Adrenal gland (tissue), 9 donors: ENCODE measurements at regions not wholly inside any gene's neighbourhood (a gene's known extent, or its start where the extent isn't known, plus 50 kb on each side); places are given as distances from the start of the nearest gene placed in this dataset.

Source experiments
- DNase-seq, 7 donors: peaks; one replicate each; pipeline ENCODE4 v3.0.0-alpha.2; 2019 to 2020
- H3K27ac ChIP-seq, 5 donors: fragments of 200-600 bp; sonication (generic) in 4 of 5; 1 replicate in 3 of 5; 2 replicates in 2 of 5; pipeline versions ENCODE4 v1.5.1 to v1.8.0; 2016 to 2020; ENCODE audit warnings: mild to moderate bottlenecking in 1 of 5
- H3K27me3 ChIP-seq: fragments of 200-600 bp; 2 replicates; pipeline ENCODE4 v1.8.0; 2021
- H3K36me3 ChIP-seq, 2 donors: fragments of 200-600 bp; replicated peaks in 1 of 2; 1 replicate in 1 of 2; 2 replicates in 1 of 2; pipeline versions ENCODE4 v1.5.1 to v1.8.0; 2018 to 2022
- H3K4me1 ChIP-seq, 2 donors: fragments of 200-600 bp; replicated peaks in 1 of 2; 1 replicate in 1 of 2; 2 replicates in 1 of 2; pipeline versions ENCODE4 v1.5.1 to v1.8.0; 2018 to 2021
- H3K4me3 ChIP-seq, 4 donors: fragments of 200-600 bp; sonication (generic) in 3 of 4; one replicate each; pipeline ENCODE4 v1.5.1; 2016 to 2018
- H3K9me3 ChIP-seq, 3 donors: fragments of 200-600 bp; sonication (generic) in 1 of 3; replicated peaks in 1 of 3; 1 replicate in 2 of 3; 2 replicates in 1 of 3; pipeline versions ENCODE4 v1.5.1 to v1.8.0; 2016 to 2021
- CTCF ChIP-seq, 6 experiments: fragments of 450-650 bp in 4 of 6; fragments of 200-600 bp in 2 of 6; sonication (generic) in 1 of 6; IDR thresholded peaks; 1 replicate in 5 of 6; 2 replicates in 1 of 6; pipeline versions ENCODE4 v1.5.1 to v1.8.0; 2016 to 2021; ENCODE audit warnings: antibody characterized with exemption in 6 of 6, mild to moderate bottlenecking in 2 of 6, moderate library complexity in 1 of 6
- POLR2A ChIP-seq, 2 donors: fragments of 450-650 bp; IDR thresholded peaks; one replicate each; pipeline ENCODE4 v1.6.1; 2017; ENCODE audit warnings: antibody characterized with exemption in 2 of 2, mild to moderate bottlenecking in 2 of 2, moderate library complexity in 1 of 2
- whole genome bisulfite sequencing, 4 donors: extraction: QIAGEN DNeasy Blood & Tissue Kit in 2 of 4; methylation state at CpG; one replicate each; pipeline versions ENCODE4 v1.1.5 to v1.1.7; 2013 to 2017; 5-methylcytosine and 5-hydroxymethylcytosine counted together
- intact Hi-C, 2 donors: fragments of 100-400 bp; cut with DNase I; formaldehyde crosslinking; loops; one replicate each; pipeline versions ENCODE4 v1.14.1 to v1.15.0; 2022 to 2023
- donor health status: healthy with polysubstance abuse.
- donor health status: Bipolar disorder and iron deficiency.
- donor health status: DM: yes; HTN: yes; CAD: no.
- donor health status: DM: no; HTN: no; CAD: no.
- donor health status: DM: no; HTN: no; CAD: no.

GRCh38 chr9:116096046-116096445 is 57.5 kb upstream of the PAPPA start:
- 57 to 67% (median 66%) methylated on average over 4 of the region's 4 CpGs for WGBS, 4 donors
- no peaks in the 10 kb centered on the region for H3K9me3 ChIP-seq
- TF ChIP-seq CTCF (IDR thresholded peaks at IDR 0.05) (no peak), POLR2A (IDR thresholded peaks at IDR 0.05) (no peak)
- DNase-seq = no peak
- intact Hi-C loops = no loop called here
- H3K27me3 ChIP-seq = no peaks in the 10 kb centered on the region
- H3K4me1 ChIP-seq = no peaks in the 10 kb centered on the region
- no peak overlapping the region for H3K4me3 ChIP-seq
- no peaks in the 10 kb centered on the region for H3K36me3 ChIP-seq
- no peak overlapping the region for H3K27ac ChIP-seq

DNA sequence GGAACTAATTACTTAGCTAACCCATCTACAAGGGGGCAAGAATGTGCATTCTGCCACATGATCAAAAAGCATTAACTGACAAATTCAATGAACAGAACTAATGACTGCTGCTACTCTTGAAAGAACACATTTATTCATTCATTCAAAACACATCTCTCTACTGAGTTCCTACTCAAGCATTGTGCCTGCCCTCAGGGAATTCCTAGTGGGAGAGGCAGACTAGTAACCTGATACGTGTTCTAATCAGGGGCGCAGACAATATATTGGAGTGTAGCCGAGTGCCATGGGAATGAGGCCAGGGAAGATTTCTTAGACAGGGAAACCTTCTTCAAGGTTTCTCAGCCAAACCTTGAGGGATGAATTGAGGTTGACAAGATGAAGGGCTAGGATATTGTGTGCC is 56.7 kb upstream of the PAPPA start:
- TF ChIP-seq POLR2A (IDR thresholded peaks at IDR 0.05) = no peak
- TF ChIP-seq CTCF (IDR thresholded peaks at IDR 0.05) = no peak
- H3K9me3 ChIP-seq = no peaks in the 10 kb centered on the region
- DNase-seq = no peak
- H3K4me1 ChIP-seq = no peaks in the 10 kb centered on the region
- H3K27me3 ChIP-seq = no peaks in the 10 kb centered on the region
- H3K36me3 ChIP-seq = no peaks in the 10 kb centered on the region
- H3K27ac ChIP-seq = no peak overlapping the region
- intact Hi-C loops = no loop called here
- whole genome bisulfite sequencing, 4 donors = 24 to 35% (median 30%) methylated on average over 3 of the region's 3 CpGs
- no peak overlapping the region for H3K4me3 ChIP-seq

DNA sequence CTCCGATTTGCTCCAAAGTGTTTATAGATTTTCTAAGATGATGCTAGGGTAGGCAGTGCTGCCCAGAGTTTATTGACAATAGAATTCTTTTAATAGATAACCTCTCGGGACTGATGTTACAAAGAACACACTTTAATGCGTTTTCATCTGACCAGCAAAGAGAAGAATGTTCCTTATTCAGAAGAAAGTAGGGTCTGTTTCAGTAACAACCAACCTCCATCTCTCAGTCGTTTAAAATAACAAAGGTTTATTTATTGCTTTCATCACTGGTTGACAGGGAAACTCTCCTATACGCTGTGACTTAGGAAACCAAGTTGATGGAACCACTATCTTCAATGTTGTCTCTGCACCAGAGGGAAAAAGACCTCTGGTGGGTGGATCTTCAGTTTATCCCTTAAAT is 55.1 kb upstream of the PAPPA start:
- Histone ChIP-seq H3K9me3 (no peaks in the 10 kb centered on the region), H3K4me1 (no peaks in the 10 kb centered on the region), H3K27me3 (no peaks in the 10 kb centered on the region), H3K4me3 (no peak overlapping the region), H3K36me3 (no peaks in the 10 kb centered on the region), H3K27ac (no peak overlapping the region)
- TF ChIP-seq CTCF (IDR thresholded peaks at IDR 0.05) = no peak
- no peak for TF ChIP-seq POLR2A (IDR thresholded peaks at IDR 0.05)
- DNase-seq = no peak
- 39 to 40% (median 39%) methylated on average over 5 of the region's 5 CpGs for WGBS, 4 donors
- intact Hi-C loops = no loop called here

DNA sequence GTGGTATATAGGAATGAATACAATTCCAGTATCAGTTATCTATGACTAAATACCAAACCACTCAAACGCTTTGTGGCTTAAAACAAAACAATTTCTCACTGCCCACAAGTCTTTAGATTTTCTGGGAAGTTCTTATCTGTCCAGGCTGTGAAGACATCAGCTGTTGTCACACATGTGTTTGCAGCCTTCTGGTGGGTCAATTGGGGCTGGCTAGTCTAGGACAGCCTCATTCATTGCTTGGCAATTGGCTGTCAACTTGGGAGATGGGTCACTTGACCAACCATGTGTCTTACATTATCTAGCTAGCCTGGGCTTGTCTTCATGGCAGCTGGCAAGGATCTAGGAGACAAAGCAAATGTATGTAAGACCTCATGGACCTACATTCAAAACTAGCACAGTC is 53.8 kb upstream of the PAPPA start:
- WGBS, 4 donors = 62 to 72% (median 68%) methylated on average over 1 of the region's 1 CpG

More for the DNA sequence above, 53.8 kb upstream of the PAPPA start:
- Histone ChIP-seq H3K4me1 (no peaks in the 10 kb centered on the region), H3K9me3 (no peaks in the 10 kb centered on the region), H3K36me3 (no peaks in the 10 kb centered on the region), H3K4me3 (no peak overlapping the region), H3K27ac (no peak overlapping the region), H3K27me3 (no peaks in the 10 kb centered on the region)
- no peak for TF ChIP-seq POLR2A (IDR thresholded peaks at IDR 0.05)
- TF ChIP-seq CTCF (IDR thresholded peaks at IDR 0.05) = no peak
- intact Hi-C loops = no loop called here
- no peak for DNase-seq
